HFF-Myc (cell line): ENCODE measurements at regions not wholly inside any gene's neighbourhood (a gene's known extent, or its start where the extent isn't known, plus 50 kb on each side); places are given as distances from the start of the nearest gene placed in this dataset.

Experiments
- DNase-seq: peaks from one replicate; pipeline ENCODE4 v3.0.0-alpha.2; 2011; ENCODE audit warnings: low read depth; ENCODE audit errors: extremely low read depth
- H3K4me3 ChIP-seq: replicated peaks from 2 replicates; pipeline ENCODE4 v1.5.1; 2011; ENCODE audit warnings: low read depth, mild to moderate bottlenecking, control low read depth, low read length
- TF ChIP-seq, protein P1 (sequence below): IDR thresholded peaks from 2 replicates; pipeline ENCODE4 v1.5.1; 2012; ENCODE audit warnings: mild to moderate bottlenecking, low read depth, low read length, control low read depth; ENCODE audit errors: missing control alignments

DNA sequence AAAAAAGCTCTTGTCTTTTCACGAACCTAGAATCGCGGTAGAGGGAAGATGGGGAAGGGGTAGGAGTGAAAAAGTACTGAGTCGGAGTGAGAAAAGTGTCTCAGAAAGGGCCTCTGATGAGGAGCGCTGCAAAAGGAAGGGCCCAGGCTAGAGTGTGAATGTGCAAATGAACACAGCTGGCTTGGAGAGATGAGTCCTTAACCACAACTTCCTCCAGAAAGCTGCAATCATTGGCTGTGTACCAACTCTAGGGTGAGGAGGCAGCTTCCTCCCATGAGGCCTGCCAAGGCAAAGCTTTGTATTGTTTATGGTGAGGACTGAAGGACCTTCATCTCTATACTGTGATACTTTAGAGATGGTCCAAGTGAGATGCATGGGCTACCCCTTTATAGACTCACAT lies 566.9 kb upstream of the ANO5 start:
- TF ChIP-seq, protein P1, sequence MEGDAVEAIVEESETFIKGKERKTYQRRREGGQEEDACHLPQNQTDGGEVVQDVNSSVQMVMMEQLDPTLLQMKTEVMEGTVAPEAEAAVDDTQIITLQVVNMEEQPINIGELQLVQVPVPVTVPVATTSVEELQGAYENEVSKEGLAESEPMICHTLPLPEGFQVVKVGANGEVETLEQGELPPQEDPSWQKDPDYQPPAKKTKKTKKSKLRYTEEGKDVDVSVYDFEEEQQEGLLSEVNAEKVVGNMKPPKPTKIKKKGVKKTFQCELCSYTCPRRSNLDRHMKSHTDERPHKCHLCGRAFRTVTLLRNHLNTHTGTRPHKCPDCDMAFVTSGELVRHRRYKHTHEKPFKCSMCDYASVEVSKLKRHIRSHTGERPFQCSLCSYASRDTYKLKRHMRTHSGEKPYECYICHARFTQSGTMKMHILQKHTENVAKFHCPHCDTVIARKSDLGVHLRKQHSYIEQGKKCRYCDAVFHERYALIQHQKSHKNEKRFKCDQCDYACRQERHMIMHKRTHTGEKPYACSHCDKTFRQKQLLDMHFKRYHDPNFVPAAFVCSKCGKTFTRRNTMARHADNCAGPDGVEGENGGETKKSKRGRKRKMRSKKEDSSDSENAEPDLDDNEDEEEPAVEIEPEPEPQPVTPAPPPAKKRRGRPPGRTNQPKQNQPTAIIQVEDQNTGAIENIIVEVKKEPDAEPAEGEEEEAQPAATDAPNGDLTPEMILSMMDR = no peak
- no peak overlapping the region for H3K4me3 ChIP-seq
- no peak for DNase-seq

DNA sequence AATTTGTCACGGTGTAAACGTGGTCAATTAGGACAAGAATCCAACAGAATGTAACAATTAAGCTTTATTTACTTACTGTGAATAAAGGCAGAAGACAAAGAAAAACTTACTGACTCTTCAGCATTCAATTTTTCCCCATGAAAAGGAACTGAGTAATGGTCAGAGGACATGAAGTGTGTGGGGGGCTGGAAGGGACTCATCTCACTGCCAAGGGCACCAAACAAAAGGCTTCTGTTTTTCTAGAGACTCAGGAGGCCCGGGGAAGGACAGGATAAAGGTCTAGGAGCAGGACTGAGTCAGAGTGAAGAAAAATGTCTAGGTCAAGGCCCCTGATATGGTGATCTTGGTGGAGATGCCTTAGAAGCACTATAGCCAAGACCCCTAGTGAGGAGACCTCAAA lies 564.2 kb upstream of the ANO5 start:
- no peak for DNase-seq
- H3K4me3 ChIP-seq = no peak overlapping the region
- TF ChIP-seq, protein P1 = no peak

DNA sequence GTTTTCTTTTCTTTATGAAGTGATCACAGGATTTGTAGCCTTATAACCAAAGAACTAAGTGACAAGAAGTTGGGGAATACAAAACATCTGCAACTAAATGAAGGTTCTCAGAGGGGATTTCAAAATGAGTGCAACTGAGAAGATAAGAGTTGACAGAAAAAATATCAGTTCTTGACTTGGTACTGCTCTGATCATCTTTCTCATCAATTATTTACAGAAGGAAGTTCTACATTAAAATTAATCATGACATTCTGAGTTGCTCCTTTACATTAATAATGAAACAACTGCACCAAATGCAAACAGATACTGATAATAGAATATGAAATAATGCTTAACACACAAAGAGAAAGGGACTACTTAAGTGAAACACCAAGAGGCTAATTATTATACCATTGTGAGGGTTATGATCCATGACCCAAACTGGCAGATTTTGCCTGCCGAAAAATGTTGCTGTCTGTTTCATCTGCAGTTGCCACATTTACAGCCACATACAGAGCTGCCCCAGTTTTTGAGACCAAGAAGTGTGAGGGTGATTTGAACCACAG lies 561.9 kb upstream of the ANO5 start:
- no peak overlapping the region for H3K4me3 ChIP-seq
- TF ChIP-seq, protein P1 = no peak
- no peak for DNase-seq

DNA sequence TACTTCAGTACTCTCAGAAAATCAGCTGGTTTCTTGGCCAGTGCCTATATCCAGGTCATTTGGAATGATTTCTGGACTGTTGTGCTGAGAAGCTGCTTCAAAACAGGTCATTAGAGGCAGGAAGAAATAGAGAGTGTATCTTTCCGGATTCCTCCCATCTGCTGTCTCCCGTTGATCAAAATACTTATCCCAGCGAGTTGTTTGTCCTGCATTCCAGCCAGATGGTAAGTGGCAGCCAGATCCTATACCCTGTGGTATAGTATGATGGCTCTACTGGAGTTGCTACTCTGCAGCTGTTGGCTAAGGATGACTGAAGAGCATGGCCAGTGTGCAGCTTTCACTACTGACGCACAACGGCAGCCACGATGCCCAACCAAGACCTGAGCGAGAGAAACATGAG lies 560.9 kb upstream of the ANO5 start:
- no peak for DNase-seq
- TF ChIP-seq, protein P1 = no peak
- H3K4me3 ChIP-seq = no peak overlapping the region

DNA sequence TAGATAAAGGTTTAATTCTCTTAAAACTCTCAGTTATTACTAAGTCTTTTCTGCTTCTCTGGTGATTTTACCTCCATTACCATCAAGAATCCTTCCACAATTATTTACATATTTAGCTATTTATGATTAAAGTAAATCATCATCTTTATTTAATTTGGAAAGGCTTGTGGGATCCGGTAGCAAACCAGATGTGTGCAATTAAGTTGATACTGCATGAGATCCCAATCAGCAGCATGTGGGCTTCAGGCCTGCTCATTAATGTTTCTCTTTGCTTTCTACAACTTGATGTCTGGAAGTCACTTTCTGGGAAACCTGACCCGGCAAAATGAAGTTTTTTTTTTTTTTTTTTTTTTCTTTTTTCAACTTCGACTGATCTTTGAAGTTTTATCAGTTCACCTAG lies 558.4 kb upstream of the ANO5 start:
- H3K4me3 ChIP-seq = no peak overlapping the region
- no peak for DNase-seq
- TF ChIP-seq, protein P1 = no peak

DNA sequence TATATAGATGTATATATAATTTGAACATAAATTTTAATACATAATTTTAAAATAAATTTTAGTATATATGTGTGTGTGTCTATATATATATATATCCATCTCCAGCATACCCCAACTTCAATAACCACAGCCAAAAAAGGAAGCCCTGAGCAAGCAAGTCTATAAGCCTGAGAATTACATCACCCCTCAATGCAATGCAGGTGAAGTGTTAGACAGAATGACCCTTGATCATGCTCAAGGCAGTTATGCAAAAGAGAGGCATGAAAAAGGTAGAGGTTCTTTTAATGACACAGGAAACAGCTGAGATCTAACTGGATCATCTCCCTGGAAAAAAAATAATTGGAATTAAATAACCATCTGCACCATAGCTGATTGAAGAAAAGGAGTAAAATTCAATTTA lies 557.9 kb upstream of the ANO5 start:
- no peak for DNase-seq
- TF ChIP-seq, protein P1 = no peak
- no peak overlapping the region for H3K4me3 ChIP-seq
